ENCODE measurements at regions not wholly inside any gene's neighbourhood (a gene's known extent, or its start where the extent isn't known, plus 50 kb on each side); places are given as distances from the start of the nearest gene placed in this dataset.

DNA sequence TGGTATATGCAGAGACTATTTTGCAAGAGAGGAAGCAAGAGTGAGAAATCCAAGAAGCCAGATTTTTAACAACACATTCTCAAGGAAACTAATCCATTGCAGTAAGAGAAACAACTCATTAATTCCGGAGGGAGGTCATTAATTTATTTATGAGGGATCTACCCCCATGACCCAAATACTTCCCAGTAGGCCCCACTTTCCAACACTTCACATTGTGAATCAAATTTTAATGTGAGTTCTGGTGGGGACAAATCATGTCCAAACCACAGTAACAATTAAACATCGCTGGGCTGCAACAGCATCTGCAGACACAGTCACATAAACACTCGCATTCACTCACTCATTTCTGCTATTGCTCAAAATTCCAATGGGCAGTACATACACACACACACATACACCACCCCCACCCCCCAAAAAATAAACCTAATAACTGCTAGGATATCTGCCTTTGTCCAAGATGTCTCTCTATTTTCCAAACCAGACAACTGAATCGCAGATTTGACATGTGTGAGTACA lies 1483.7 kb downstream of the PCDH9 start:
- TF ChIP-seq BACH2 (CRISPR knock-in tag; IDR thresholded peaks at IDR 0.05; ENCODE audit: borderline replicate concordance), result no peak
- no peak for TF ChIP-seq ZNF8 (CRISPR knock-in tag; IDR thresholded peaks at IDR 0.05)
- TF ChIP-seq SNAI2 (CRISPR knock-in tag; IDR thresholded peaks at IDR 0.05), result no peak
- TF ChIP-seq, protein P1, sequence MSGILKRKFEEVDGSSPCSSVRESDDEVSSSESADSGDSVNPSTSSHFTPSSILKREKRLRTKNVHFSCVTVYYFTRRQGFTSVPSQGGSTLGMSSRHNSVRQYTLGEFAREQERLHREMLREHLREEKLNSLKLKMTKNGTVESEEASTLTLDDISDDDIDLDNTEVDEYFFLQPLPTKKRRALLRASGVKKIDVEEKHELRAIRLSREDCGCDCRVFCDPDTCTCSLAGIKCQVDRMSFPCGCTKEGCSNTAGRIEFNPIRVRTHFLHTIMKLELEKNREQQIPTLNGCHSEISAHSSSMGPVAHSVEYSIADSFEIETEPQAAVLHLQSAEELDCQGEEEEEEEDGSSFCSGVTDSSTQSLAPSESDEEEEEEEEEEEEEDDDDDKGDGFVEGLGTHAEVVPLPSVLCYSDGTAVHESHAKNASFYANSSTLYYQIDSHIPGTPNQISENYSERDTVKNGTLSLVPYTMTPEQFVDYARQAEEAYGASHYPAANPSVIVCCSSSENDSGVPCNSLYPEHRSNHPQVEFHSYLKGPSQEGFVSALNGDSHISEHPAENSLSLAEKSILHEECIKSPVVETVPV (CRISPR knock-in tag; IDR thresholded peaks at IDR 0.05), result no peak
- TF ChIP-seq ZNF70 (CRISPR knock-in tag; IDR thresholded peaks at IDR 0.05), result no peak
- no peak for TF ChIP-seq ESRRG (CRISPR knock-in tag; IDR thresholded peaks at IDR 0.05)
- TF ChIP-seq, protein P2, sequence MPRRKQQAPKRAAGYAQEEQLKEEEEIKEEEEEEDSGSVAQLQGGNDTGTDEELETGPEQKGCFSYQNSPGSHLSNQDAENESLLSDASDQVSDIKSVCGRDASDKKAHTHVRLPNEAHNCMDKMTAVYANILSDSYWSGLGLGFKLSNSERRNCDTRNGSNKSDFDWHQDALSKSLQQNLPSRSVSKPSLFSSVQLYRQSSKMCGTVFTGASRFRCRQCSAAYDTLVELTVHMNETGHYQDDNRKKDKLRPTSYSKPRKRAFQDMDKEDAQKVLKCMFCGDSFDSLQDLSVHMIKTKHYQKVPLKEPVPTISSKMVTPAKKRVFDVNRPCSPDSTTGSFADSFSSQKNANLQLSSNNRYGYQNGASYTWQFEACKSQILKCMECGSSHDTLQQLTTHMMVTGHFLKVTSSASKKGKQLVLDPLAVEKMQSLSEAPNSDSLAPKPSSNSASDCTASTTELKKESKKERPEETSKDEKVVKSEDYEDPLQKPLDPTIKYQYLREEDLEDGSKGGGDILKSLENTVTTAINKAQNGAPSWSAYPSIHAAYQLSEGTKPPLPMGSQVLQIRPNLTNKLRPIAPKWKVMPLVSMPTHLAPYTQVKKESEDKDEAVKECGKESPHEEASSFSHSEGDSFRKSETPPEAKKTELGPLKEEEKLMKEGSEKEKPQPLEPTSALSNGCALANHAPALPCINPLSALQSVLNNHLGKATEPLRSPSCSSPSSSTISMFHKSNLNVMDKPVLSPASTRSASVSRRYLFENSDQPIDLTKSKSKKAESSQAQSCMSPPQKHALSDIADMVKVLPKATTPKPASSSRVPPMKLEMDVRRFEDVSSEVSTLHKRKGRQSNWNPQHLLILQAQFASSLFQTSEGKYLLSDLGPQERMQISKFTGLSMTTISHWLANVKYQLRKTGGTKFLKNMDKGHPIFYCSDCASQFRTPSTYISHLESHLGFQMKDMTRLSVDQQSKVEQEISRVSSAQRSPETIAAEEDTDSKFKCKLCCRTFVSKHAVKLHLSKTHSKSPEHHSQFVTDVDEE (CRISPR knock-in tag; IDR thresholded peaks at IDR 0.05), result no peak
- TF ChIP-seq, protein P3, sequence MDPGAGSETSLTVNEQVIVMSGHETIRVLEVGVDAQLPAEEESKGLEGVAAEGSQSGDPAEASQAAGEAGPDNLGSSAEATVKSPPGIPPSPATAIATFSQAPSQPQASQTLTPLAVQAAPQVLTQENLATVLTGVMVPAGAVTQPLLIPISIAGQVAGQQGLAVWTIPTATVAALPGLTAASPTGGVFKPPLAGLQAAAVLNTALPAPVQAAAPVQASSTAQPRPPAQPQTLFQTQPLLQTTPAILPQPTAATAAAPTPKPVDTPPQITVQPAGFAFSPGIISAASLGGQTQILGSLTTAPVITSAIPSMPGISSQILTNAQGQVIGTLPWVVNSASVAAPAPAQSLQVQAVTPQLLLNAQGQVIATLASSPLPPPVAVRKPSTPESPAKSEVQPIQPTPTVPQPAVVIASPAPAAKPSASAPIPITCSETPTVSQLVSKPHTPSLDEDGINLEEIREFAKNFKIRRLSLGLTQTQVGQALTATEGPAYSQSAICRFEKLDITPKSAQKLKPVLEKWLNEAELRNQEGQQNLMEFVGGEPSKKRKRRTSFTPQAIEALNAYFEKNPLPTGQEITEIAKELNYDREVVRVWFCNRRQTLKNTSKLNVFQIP (CRISPR knock-in tag; IDR thresholded peaks at IDR 0.05; ENCODE audit: borderline replicate concordance, low read depth), result no peak
- TF ChIP-seq ISL1 (CRISPR knock-in tag; IDR thresholded peaks at IDR 0.05), result no peak
- TF ChIP-seq, protein P4, sequence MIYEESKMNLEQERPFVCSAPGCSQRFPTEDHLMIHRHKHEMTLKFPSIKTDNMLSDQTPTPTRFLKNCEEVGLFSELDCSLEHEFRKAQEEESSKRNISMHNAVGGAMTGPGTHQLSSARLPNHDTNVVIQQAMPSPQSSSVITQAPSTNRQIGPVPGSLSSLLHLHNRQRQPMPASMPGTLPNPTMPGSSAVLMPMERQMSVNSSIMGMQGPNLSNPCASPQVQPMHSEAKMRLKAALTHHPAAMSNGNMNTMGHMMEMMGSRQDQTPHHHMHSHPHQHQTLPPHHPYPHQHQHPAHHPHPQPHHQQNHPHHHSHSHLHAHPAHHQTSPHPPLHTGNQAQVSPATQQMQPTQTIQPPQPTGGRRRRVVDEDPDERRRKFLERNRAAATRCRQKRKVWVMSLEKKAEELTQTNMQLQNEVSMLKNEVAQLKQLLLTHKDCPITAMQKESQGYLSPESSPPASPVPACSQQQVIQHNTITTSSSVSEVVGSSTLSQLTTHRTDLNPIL (CRISPR knock-in tag; IDR thresholded peaks at IDR 0.05; ENCODE audit: low read depth), result no peak
- TF ChIP-seq, protein P5, sequence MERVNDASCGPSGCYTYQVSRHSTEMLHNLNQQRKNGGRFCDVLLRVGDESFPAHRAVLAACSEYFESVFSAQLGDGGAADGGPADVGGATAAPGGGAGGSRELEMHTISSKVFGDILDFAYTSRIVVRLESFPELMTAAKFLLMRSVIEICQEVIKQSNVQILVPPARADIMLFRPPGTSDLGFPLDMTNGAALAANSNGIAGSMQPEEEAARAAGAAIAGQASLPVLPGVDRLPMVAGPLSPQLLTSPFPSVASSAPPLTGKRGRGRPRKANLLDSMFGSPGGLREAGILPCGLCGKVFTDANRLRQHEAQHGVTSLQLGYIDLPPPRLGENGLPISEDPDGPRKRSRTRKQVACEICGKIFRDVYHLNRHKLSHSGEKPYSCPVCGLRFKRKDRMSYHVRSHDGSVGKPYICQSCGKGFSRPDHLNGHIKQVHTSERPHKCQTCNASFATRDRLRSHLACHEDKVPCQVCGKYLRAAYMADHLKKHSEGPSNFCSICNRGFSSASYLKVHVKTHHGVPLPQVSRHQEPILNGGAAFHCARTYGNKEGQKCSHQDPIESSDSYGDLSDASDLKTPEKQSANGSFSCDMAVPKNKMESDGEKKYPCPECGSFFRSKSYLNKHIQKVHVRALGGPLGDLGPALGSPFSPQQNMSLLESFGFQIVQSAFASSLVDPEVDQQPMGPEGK (CRISPR knock-in tag; IDR thresholded peaks at IDR 0.05; ENCODE audit: borderline replicate concordance), result no peak
